GM12891 (cell line): ENCODE measurements at regions not wholly inside any gene's neighbourhood (a gene's known extent, or its start where the extent isn't known, plus 50 kb on each side); places are given as distances from the start of the nearest gene placed in this dataset.

Experiments
- POLR2A ChIP-seq: IDR thresholded peaks from 2 replicates; pipeline ENCODE4 v1.6.1; 2011; ENCODE audit warnings: low read depth, low read length, control low read depth
- POU2F2 ChIP-seq: IDR thresholded peaks from 2 replicates; pipeline ENCODE4 v1.6.1; 2011; ENCODE audit warnings: low read depth, mild to moderate bottlenecking, control low read depth, low read length, moderate library complexity

DNA sequence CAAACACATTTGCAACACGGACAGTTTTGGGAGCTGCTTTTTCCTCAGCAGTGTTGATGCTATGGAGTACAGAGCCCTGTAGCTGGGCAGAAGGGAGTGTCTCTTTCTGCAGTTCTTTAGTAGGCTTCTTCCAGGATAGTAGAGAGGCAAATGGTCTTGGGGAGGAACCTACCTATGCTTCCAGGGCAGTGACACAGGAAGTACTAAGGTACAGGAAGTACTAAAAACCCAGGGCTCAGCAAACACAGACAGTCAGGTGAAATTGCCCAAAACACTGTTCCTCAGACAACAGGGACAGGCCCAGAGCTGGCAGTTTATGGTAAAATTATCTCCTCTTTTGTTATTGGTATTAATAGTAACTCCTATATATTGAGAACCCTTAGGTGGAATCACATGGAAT, 217.6 kb downstream of the TTC8 start:
- TF ChIP-seq POLR2A = no peak
- no peak for TF ChIP-seq POU2F2
